ENCODE measurements at regions not wholly inside any gene's neighbourhood (a gene's known extent, or its start where the extent isn't known, plus 50 kb on each side); places are given as distances from the start of the nearest gene placed in this dataset.

GRCh38 chr11:101777476-101777875 is 137.3 kb upstream of the CEP126 start:
- no peak overlapping the region for H2AFZ ChIP-seq
- peaks cover 2% of the 10 kb centered on the region for H3K27me3 Mint-ChIP-seq (ENCODE audit: insufficient read depth, low read depth, poor library complexity)
- TF ChIP-seq, protein P1, sequence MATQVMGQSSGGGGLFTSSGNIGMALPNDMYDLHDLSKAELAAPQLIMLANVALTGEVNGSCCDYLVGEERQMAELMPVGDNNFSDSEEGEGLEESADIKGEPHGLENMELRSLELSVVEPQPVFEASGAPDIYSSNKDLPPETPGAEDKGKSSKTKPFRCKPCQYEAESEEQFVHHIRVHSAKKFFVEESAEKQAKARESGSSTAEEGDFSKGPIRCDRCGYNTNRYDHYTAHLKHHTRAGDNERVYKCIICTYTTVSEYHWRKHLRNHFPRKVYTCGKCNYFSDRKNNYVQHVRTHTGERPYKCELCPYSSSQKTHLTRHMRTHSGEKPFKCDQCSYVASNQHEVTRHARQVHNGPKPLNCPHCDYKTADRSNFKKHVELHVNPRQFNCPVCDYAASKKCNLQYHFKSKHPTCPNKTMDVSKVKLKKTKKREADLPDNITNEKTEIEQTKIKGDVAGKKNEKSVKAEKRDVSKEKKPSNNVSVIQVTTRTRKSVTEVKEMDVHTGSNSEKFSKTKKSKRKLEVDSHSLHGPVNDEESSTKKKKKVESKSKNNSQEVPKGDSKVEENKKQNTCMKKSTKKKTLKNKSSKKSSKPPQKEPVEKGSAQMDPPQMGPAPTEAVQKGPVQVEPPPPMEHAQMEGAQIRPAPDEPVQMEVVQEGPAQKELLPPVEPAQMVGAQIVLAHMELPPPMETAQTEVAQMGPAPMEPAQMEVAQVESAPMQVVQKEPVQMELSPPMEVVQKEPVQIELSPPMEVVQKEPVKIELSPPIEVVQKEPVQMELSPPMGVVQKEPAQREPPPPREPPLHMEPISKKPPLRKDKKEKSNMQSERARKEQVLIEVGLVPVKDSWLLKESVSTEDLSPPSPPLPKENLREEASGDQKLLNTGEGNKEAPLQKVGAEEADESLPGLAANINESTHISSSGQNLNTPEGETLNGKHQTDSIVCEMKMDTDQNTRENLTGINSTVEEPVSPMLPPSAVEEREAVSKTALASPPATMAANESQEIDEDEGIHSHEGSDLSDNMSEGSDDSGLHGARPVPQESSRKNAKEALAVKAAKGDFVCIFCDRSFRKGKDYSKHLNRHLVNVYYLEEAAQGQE (IDR thresholded peaks at IDR 0.05; ENCODE audit: unreplicated experiment) = no peak
- no peak for TF ChIP-seq EZH2phosphoT487 (IDR thresholded peaks at IDR 0.05; ENCODE audit: unreplicated experiment)
- no peak overlapping the region for H3K4me3 Mint-ChIP-seq
- no peak overlapping the region for H3K27ac ChIP-seq (ENCODE audit: low read depth)
- no peaks in the 10 kb centered on the region for H4K20me1 ChIP-seq (replicated peaks; ENCODE audit: insufficient read depth)
- H3K27me3 ChIP-seq (ENCODE audit: insufficient read depth) = no peaks in the 10 kb centered on the region
- no peaks in the 10 kb centered on the region for H3K79me2 ChIP-seq (replicated peaks; ENCODE audit: insufficient read depth)
- H3F3A ChIP-seq (replicated peaks; ENCODE audit: low read depth) = no peaks in the 10 kb centered on the region
- no peak for DNase-seq (ENCODE audit: low spot score)
- no peaks in the 10 kb centered on the region for H3K9me2 ChIP-seq (ENCODE audit: insufficient read depth)
- no peak overlapping the region for H3K4me2 ChIP-seq
- no peak for ATAC-seq
- H3K4me1 Mint-ChIP-seq = no peaks in the 10 kb centered on the region
- no peaks in the 10 kb centered on the region for H3K4me1 ChIP-seq (ENCODE audit: insufficient read depth)
- no peak overlapping the region for H3K4me3 ChIP-seq
- H3K36me3 Mint-ChIP-seq (ENCODE audit: low read depth) = peaks cover 21% of the 10 kb centered on the region
- no peak overlapping the region for H3K27ac Mint-ChIP-seq
- peaks cover 3% of the 10 kb centered on the region; the same call in 1 of the 2 replicates for H3K36me3 ChIP-seq (ENCODE audit: insufficient read depth)
- H3K9me3 Mint-ChIP-seq = peaks cover 51% of the 10 kb centered on the region

GRCh38 chr11:101775033-101775432 is 139.8 kb upstream of the CEP126 start:
- Mint-ChIP-seq H3K36me3 (ENCODE audit: low read depth) (peaks cover 12% of the 10 kb centered on the region), H3K27me3 (ENCODE audit: insufficient read depth, low read depth, poor library complexity) (peaks cover 2% of the 10 kb centered on the region), H3K4me3 (no peak overlapping the region), H3K27ac (no peak overlapping the region), H3K9me3 (peaks cover 30% of the 10 kb centered on the region), H3K4me1 (no peaks in the 10 kb centered on the region)
- Histone ChIP-seq H3K4me3 (no peak overlapping the region), H3K27me3 (ENCODE audit: insufficient read depth) (no peaks in the 10 kb centered on the region), H3K27ac (ENCODE audit: low read depth) (no peak overlapping the region), H3K36me3 (ENCODE audit: insufficient read depth) (peaks cover 3% of the 10 kb centered on the region; the same call in 1 of the 2 replicates), H3K4me2 (no peak overlapping the region), H4K20me1 (replicated peaks; ENCODE audit: insufficient read depth) (no peaks in the 10 kb centered on the region), H3F3A (replicated peaks; ENCODE audit: low read depth) (no peaks in the 10 kb centered on the region), H3K4me1 (ENCODE audit: insufficient read depth) (no peaks in the 10 kb centered on the region), H2AFZ (no peak overlapping the region), H3K79me2 (replicated peaks; ENCODE audit: insufficient read depth) (no peaks in the 10 kb centered on the region), H3K9me2 (ENCODE audit: insufficient read depth) (no peaks in the 10 kb centered on the region)
- ATAC-seq = no peak
- DNase-seq (ENCODE audit: low spot score) = no peak
- TF ChIP-seq EZH2phosphoT487 (IDR thresholded peaks at IDR 0.05; ENCODE audit: unreplicated experiment) (no peak), ZNF331 (CRISPR knock-in tag; IDR thresholded peaks at IDR 0.05; ENCODE audit: low read depth) (no peak), EZH2 (IDR thresholded peaks at IDR 0.05; ENCODE audit: low read depth, unreplicated experiment) (no peak), JUNB (IDR thresholded peaks at IDR 0.05; ENCODE audit: unreplicated experiment) (no peak), STAT1 (IDR thresholded peaks at IDR 0.05; ENCODE audit: unreplicated experiment) (no peak), ETS1 (IDR thresholded peaks at IDR 0.05) (no peak), ZNF462 (CRISPR knock-in tag; IDR thresholded peaks at IDR 0.05) (no peak), CREB1 (CRISPR knock-in tag; IDR thresholded peaks at IDR 0.05; ENCODE audit: low read depth) (no peak)
- TF ChIP-seq, protein P2, sequence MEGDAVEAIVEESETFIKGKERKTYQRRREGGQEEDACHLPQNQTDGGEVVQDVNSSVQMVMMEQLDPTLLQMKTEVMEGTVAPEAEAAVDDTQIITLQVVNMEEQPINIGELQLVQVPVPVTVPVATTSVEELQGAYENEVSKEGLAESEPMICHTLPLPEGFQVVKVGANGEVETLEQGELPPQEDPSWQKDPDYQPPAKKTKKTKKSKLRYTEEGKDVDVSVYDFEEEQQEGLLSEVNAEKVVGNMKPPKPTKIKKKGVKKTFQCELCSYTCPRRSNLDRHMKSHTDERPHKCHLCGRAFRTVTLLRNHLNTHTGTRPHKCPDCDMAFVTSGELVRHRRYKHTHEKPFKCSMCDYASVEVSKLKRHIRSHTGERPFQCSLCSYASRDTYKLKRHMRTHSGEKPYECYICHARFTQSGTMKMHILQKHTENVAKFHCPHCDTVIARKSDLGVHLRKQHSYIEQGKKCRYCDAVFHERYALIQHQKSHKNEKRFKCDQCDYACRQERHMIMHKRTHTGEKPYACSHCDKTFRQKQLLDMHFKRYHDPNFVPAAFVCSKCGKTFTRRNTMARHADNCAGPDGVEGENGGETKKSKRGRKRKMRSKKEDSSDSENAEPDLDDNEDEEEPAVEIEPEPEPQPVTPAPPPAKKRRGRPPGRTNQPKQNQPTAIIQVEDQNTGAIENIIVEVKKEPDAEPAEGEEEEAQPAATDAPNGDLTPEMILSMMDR (conservative IDR thresholded peaks at IDR 0.05; ENCODE audit: low read depth in 2 of 2) = no peak
